Hepatocyte (in vitro differentiated cells): ENCODE measurements at regions not wholly inside any gene's neighbourhood (a gene's known extent, or its start where the extent isn't known, plus 50 kb on each side); places are given as distances from the start of the nearest gene placed in this dataset.
A peak's percentile ranks its signal among the peaks of the same experiment; 100 is the strongest.
"Not testable (repeated sequence)": the region's sequence is repeated elsewhere in the genome, so short reads cannot be mapped to it uniquely, and the experiment has no call there.

Experiments used
- DNase-seq: peaks from one replicate; pipeline ENCODE4 v3.0.0-alpha.2; 2016; ENCODE audit warnings: low spot score
- H2AFZ ChIP-seq: fragments of 200-600 bp; sonication (generic); 2 replicates; pipeline ENCODE4 v1.6.0; 2016; ENCODE audit warnings: antibody characterized with exemption, mild to moderate bottlenecking
- H3K27ac ChIP-seq: fragments of 200-600 bp; sonication (generic); 2 replicates; pipeline ENCODE4 v1.5.1; 2016; ENCODE audit warnings: mild to moderate bottlenecking
- H3K27me3 ChIP-seq: fragments of 200-600 bp; sonication (generic); 2 replicates; pipeline ENCODE4 v1.6.1; 2016
- H3K36me3 ChIP-seq: fragments of 200-600 bp; sonication (generic); replicated peaks from 2 replicates; pipeline ENCODE4 v1.5.1; 2016; ENCODE audit warnings: low read depth; ENCODE audit not compliant: insufficient read depth
- H3K4me1 ChIP-seq: fragments of 200-600 bp; sonication (generic); 2 replicates; pipeline ENCODE4 v1.5.1; 2016; ENCODE audit warnings: mild to moderate bottlenecking, moderate library complexity; ENCODE audit not compliant: insufficient read depth
- H3K4me2 ChIP-seq: fragments of 200-600 bp; sonication (generic); 2 replicates; pipeline ENCODE4 v1.6.0; 2016
- H3K4me3 ChIP-seq: fragments of 200-600 bp; sonication (generic); 2 replicates; pipeline ENCODE4 v1.5.1; 2016; ENCODE audit warnings: mild to moderate bottlenecking
- H3K79me2 ChIP-seq: fragments of 200-600 bp; sonication (generic); 2 replicates; pipeline ENCODE4 v1.6.0; 2017; ENCODE audit warnings: mild to moderate bottlenecking
- H3K9me2 ChIP-seq: fragments of 200-600 bp; sonication (generic); replicated peaks from 2 replicates; pipeline ENCODE4 v1.6.0; 2017; ENCODE audit warnings: mild to moderate bottlenecking; ENCODE audit not compliant: insufficient read depth
- H3K9me3 ChIP-seq: fragments of 200-600 bp; sonication (generic); 2 replicates; pipeline ENCODE4 v1.5.1; 2016; ENCODE audit warnings: low read depth, mild to moderate bottlenecking
- H4K20me1 ChIP-seq: fragments of 200-600 bp; sonication (generic); 2 replicates; pipeline ENCODE4 v1.6.0; 2016; ENCODE audit warnings: mild to moderate bottlenecking; ENCODE audit not compliant: insufficient read depth, poor library complexity, severe bottlenecking
- CTCF ChIP-seq: fragments of 200-600 bp; sonication (generic); IDR thresholded peaks from 2 replicates; pipeline ENCODE4 v1.5.1; 2016; ENCODE audit warnings: antibody characterized with exemption, mild to moderate bottlenecking; ENCODE audit not compliant: poor library complexity
- EZH2 ChIP-seq: fragments of 200-600 bp; sonication (generic); IDR thresholded peaks from 2 replicates; pipeline ENCODE4 v1.6.1; 2016; ENCODE audit warnings: antibody characterized with exemption, mild to moderate bottlenecking, borderline replicate concordance
- EZH2phosphoT487 ChIP-seq: fragments of 200-600 bp; sonication (generic); IDR thresholded peaks from one replicate; pipeline ENCODE4 v1.6.1; 2018; ENCODE audit warnings: antibody characterized with exemption, mild to moderate bottlenecking, low read depth, moderate library complexity; ENCODE audit not compliant: unreplicated experiment, severe bottlenecking
- WGBS: methylation state at CpG from one replicate; pipeline ENCODE4 v1.1.6; 2016; ENCODE audit warnings: low lambda C conversion rate; ENCODE audit errors: missing lambda C conversion rate; 5-methylcytosine and 5-hydroxymethylcytosine counted together

GRCh38 chr1:187996780-187997179, 1168.0 kb downstream of the PLA2G4A start:
- no peak for DNase-seq
- Histone ChIP-seq H3K36me3 (no peaks in the 10 kb centered on the region), H2AFZ (no peak overlapping the region), H3K27ac (no peak overlapping the region), H3K4me1 (no peaks in the 10 kb centered on the region), H3K4me2 (no peak overlapping the region), H3K4me3 (no peak overlapping the region), H3K9me2 (no peaks in the 10 kb centered on the region), H3K9me3 (no peaks in the 10 kb centered on the region), H3K27me3 (no peaks in the 10 kb centered on the region), H3K79me2 (no peaks in the 10 kb centered on the region), H4K20me1 (no peaks in the 10 kb centered on the region)
- TF ChIP-seq CTCF (no peak), EZH2 (no peak), EZH2phosphoT487 (no peak)

GRCh38 chr1:187999973-188000372, 1171.2 kb downstream of the PLA2G4A start:
- Histone ChIP-seq H3K9me2 (no peaks in the 10 kb centered on the region), H3K4me3 (no peak overlapping the region), H3K4me2 (no peak overlapping the region), H3K79me2 (no peaks in the 10 kb centered on the region), H3K4me1 (no peaks in the 10 kb centered on the region), H3K27ac (no peak overlapping the region), H3K36me3 (no peaks in the 10 kb centered on the region), H4K20me1 (no peaks in the 10 kb centered on the region), H3K27me3 (no peaks in the 10 kb centered on the region), H3K9me3 (no peaks in the 10 kb centered on the region), H2AFZ (no peak overlapping the region)
- TF ChIP-seq CTCF (peak; percentile 46), EZH2phosphoT487 (no peak), EZH2 (no peak)
- peak; percentile 10 for DNase-seq

GRCh38 chr1:188003687-188004086, 1174.9 kb downstream of the PLA2G4A start:
- not testable (repeated sequence) for H3K36me3 ChIP-seq, DNase-seq, H3K4me3 ChIP-seq, H2AFZ ChIP-seq, H3K9me3 ChIP-seq, H3K4me1 ChIP-seq, H3K79me2 ChIP-seq, H3K4me2 ChIP-seq, H3K27me3 ChIP-seq, H4K20me1 ChIP-seq, H3K27ac ChIP-seq, H3K9me2 ChIP-seq
- WGBS: 95% methylated on average over 1 of the region's 1 CpG

GRCh38 chr1:188004849-188005248, 1176.1 kb downstream of the PLA2G4A start:
- Histone ChIP-seq H3K9me3 (no peaks in the 10 kb centered on the region), H3K4me3 (no peak overlapping the region), H3K36me3 (no peaks in the 10 kb centered on the region), H3K4me2 (no peak overlapping the region), H3K4me1 (no peaks in the 10 kb centered on the region), H4K20me1 (no peaks in the 10 kb centered on the region), H3K9me2 (no peaks in the 10 kb centered on the region), H2AFZ (no peak overlapping the region), H3K27me3 (no peaks in the 10 kb centered on the region), H3K27ac (no peak overlapping the region), H3K79me2 (no peaks in the 10 kb centered on the region)
- TF ChIP-seq EZH2phosphoT487 (no peak), CTCF (no peak), EZH2 (no peak)
- 69% methylated on average over 1 of the region's 1 CpG for WGBS
- no peak for DNase-seq
